Naive B cell (primary cell): ENCODE measurements at regions not wholly inside any gene's neighbourhood (a gene's known extent, or its start where the extent isn't known, plus 50 kb on each side); places are given as distances from the start of the nearest gene placed in this dataset.

ENCODE experiments used
- ATAC-seq, 2 donors: fragments of 150-1000 bp; cut with Tn5 transposase; 2 replicates each; pipeline ENCODE4 v1.10.0; 2021; ENCODE audit warnings: low read depth in 2 of 2, mild to moderate bottlenecking in 2 of 2, moderate library complexity in 2 of 2
- DNase-seq: peaks from one replicate; pipeline ENCODE4 v3.0.0; 2022
- H3K27ac Mint-ChIP-seq, 6 donors: one replicate each; pipeline ENCODE4 v1.8.0; 2020 to 2022; ENCODE audit warnings: mild to moderate bottlenecking in 6 of 6, mixed read lengths in 6 of 6, moderate library complexity in 5 of 6, inconsistent platforms in 2 of 6
- H3K27me3 Mint-ChIP-seq, 3 donors: one replicate each; pipeline ENCODE4 v1.8.0; 2021 to 2022; ENCODE audit warnings: mixed read lengths in 3 of 3, mild to moderate bottlenecking in 1 of 3
- H3K36me3 Mint-ChIP-seq, 2 donors: one replicate each; pipeline ENCODE4 v1.8.0; 2020 to 2022; ENCODE audit warnings: mixed read lengths in 2 of 2, inconsistent platforms in 1 of 2, mild to moderate bottlenecking in 1 of 2
- H3K4me1 Mint-ChIP-seq, 3 donors: one replicate each; pipeline ENCODE4 v1.8.0; 2020 to 2022; ENCODE audit warnings: mixed read lengths in 3 of 3, inconsistent platforms in 1 of 3, mild to moderate bottlenecking in 1 of 3, moderate library complexity in 1 of 3
- H3K4me3 Mint-ChIP-seq, 8 donors: one replicate each; pipeline ENCODE4 v1.8.0; 2020 to 2022; ENCODE audit warnings: mild to moderate bottlenecking in 8 of 8, mixed read lengths in 8 of 8, moderate library complexity in 8 of 8, inconsistent platforms in 2 of 8
- H3K9me3 Mint-ChIP-seq, 7 donors: one replicate each; pipeline ENCODE4 v1.8.0; 2020 to 2022; ENCODE audit warnings: mixed read lengths in 7 of 7, mild to moderate bottlenecking in 5 of 7, inconsistent platforms in 2 of 7, moderate library complexity in 1 of 7

DNA sequence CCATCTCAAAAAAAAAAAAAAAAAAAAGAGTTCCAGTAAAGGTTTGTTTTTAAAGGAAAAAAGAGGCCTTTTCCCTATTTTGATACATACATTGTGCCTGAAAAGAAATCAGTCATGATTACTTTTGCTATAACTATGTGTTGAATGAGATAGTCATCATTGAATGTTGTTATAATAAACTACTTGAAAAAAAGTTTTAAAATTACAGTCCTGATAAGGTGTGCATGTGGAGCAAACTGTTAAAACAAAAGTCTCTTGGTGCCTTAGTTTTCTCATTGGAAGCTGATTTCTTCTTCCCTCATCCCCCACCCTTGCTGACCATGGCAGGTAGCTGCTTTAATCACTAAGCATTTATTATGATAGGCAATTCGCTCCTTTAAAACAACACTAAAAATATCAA lies 172.3 kb upstream of the TBCA start:
- Mint-ChIP-seq H3K9me3 (peaks cover 0 to 3% (median 0%) of the 10 kb centered on the region in 7 donors), H3K4me3 (no peak overlapping the region), H3K36me3 (no peaks in the 10 kb centered on the region), H3K4me1 (no peaks in the 10 kb centered on the region), H3K27ac (no peak overlapping the region), H3K27me3 (peaks cover 29 to 35% (median 33%) of the 10 kb centered on the region in 3 donors)
- DNase-seq, result no peak
- no peak for ATAC-seq

DNA sequence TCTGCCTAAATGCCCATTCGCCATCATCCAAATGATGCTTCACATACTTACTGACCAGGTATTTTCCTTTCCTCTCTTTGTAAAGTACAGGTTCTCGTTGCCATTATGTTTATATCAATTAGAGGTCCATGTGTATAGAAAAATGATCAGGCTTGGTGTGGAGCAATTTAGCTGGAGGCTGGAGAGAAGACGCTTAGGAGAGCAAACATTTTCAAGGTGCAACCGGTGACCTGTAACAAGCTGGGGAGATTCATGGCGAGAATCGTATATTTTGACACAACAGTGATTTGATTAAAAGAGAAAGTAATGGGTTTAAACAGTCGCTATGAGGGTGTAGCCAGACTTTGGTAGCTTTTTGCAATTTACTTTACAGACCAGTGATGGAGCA lies 170.9 kb upstream of the TBCA start:
- Mint-ChIP-seq H3K27me3 (peaks cover 26 to 41% (median 35%) of the 10 kb centered on the region in 3 donors), H3K36me3 (peaks cover 0 to 2% of the 10 kb centered on the region in 2 donors), H3K4me1 (no peaks in the 10 kb centered on the region), H3K27ac (no peak overlapping the region), H3K9me3 (peaks cover 0 to 4% (median 0%) of the 10 kb centered on the region in 7 donors), H3K4me3 (no peak overlapping the region)
- DNase-seq (no peak), ATAC-seq (no peak)

DNA sequence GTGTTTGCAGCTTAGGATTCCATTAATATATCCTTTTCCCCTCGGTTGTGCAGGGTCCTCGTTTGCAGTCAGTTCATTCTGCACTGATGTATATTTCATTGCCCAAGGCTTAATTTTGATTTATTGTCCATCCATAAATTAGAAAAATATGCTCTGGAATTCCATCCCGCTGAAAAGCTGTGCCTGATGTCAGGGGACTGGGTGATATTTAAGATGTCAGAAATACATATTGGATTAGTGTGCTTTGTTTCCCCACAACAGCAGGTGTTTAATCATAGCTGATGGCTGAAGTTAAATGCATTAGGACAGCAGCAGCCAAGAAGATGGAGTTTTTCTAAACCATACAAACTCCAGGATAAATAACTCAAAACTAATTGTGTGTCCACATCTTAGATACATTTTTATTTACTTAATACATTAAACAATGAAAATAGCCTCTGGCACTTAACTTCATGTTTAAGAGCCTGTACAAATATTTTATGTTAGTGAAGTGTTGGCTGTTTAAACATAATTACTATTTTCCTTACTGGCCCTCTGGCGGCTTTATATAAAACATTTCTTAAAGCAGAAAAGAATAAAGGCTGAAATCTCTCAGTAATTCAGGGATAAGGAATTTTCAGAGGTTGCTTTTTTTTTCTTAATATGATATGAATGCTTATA lies 170.4 kb upstream of the TBCA start:
- Mint-ChIP-seq H3K36me3 (peaks cover 3 to 5% of the 10 kb centered on the region in 2 donors), H3K27me3 (peaks cover 29 to 45% (median 40%) of the 10 kb centered on the region in 3 donors), H3K27ac (no peak overlapping the region), H3K4me1 (no peaks in the 10 kb centered on the region), H3K4me3 (no peak overlapping the region), H3K9me3 (peaks cover 0 to 8% (median 2%) of the 10 kb centered on the region in 7 donors)
- DNase-seq, result no peak
- no peak for ATAC-seq

DNA sequence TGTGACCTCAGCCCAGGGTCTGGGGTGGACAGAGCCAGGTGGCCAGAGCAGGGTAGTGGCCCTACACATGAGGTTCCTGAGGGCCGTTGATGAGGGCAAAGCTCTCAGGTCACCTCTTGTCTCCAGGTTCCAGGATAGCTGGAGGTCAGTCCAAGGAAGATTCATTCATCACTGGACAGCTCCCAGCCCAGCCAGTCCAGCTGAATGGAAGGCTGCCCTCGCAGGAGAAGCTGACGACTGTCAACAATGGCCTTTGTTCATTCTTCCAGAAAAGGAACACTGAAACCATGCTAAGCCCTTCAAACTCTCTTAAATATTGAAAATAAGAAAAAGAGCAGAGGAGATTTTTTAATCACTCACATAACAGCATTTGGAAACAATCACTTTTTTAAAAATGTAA lies 169.7 kb upstream of the TBCA start:
- DNase-seq (no peak), ATAC-seq (no peak)
- Mint-ChIP-seq H3K27me3 (peaks cover 27 to 50% (median 46%) of the 10 kb centered on the region in 3 donors), H3K9me3 (peaks cover 0 to 11% (median 4%) of the 10 kb centered on the region in 7 donors), H3K4me1 (no peaks in the 10 kb centered on the region), H3K27ac (no peak overlapping the region), H3K36me3 (peaks cover 5 to 8% of the 10 kb centered on the region in 2 donors), H3K4me3 (no peak overlapping the region)

DNA sequence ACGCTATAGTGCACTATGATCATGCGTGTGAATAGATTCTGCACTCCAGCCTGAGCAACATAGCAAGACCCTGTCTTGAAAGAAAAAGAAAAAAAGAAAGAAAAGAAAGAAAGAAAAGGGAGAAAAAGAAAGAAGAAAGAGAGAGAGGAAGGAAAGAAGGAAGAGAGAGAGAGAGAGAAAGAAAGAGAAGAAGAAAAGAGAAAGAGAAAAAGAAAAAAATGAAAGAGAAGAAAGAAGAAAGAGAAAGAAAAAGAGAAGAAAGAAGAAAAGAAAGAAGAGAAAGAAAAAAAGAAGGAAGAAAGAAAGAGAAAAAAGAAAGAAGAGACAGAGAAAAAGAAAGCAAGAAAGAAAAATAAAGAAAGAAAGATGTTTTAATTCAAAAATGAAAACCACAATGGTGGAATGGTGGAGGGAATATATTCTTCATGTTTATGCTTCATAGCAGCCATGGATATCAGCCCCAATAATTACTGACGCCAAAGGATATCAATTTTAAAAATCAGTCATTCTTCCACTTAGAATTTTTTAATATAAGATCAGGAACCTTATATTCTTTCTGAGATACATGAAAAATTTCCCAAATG lies 168.7 kb upstream of the TBCA start:
- H3K4me1 Mint-ChIP-seq, result no peaks in the 10 kb centered on the region
- ATAC-seq, result no peak
- H3K27ac Mint-ChIP-seq, result peak overlapping the region in 1 of 6 donors; percentile 24
- DNase-seq, result no peak
- no peak overlapping the region for H3K4me3 Mint-ChIP-seq
- H3K9me3 Mint-ChIP-seq, result peaks cover 0 to 11% (median 4%) of the 10 kb centered on the region in 7 donors
- H3K36me3 Mint-ChIP-seq, result peaks cover 5 to 8% of the 10 kb centered on the region in 2 donors
- H3K27me3 Mint-ChIP-seq, result peaks cover 24 to 50% (median 49%) of the 10 kb centered on the region in 3 donors

DNA sequence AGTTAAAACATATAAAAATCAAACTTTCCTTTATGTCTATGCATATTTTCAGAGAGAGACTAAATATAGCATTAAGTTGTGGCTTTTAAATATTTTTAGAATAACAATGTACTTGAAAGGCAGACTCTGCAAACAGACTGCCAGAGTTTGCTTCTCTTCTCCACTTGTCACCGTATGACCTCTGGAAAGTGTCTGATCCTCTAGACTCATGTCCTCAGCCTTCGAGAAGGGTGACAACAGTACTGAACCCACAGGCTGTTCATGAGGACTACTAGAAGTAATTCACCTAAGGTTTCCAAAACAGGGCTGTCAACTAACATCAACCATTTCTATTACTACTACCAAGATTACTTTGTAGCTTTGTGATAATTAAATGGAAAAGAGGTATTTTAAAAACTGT lies 167.7 kb upstream of the TBCA start:
- H3K27me3 Mint-ChIP-seq, result peaks cover 21 to 40% (median 39%) of the 10 kb centered on the region in 3 donors
- no peaks in the 10 kb centered on the region for H3K4me1 Mint-ChIP-seq
- peaks cover 0 to 11% (median 4%) of the 10 kb centered on the region in 7 donors for H3K9me3 Mint-ChIP-seq
- no peak for ATAC-seq
- no peak for DNase-seq
- H3K27ac Mint-ChIP-seq, result no peak overlapping the region
- peaks cover 5 to 8% of the 10 kb centered on the region in 2 donors for H3K36me3 Mint-ChIP-seq
- H3K4me3 Mint-ChIP-seq, result no peak overlapping the region

DNA sequence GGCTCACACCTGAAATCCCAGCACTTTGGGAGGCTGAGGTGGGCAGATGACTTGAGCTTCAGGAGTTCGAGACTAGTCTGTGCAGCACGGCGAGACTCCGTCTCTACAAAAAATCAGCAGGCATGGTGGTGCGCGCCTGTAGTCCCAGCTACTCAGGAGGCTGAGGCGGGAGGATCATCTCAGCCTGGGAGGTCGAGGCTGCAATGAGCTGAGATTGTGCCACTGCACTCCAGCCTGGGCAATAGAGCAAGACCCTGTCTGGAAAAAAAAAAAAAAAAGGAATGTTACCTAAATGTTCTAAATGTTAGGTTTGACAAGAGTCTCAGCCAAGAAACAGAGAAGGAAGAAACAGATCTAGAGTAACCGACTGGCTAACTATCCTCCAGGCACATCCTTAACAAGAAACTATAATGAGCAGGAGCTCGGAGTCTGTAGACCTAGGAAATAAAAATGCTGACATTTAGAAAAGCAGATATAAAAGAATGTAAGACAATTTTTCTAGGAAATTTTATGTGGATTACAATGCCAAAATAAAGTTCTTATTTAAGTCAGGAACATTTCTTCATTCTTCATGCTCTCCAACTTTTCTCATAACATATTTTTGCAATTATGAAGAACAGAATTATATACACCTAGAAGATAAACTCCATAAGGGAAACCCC lies 166.6 kb upstream of the TBCA start:
- Mint-ChIP-seq H3K36me3 (peaks cover 5 to 8% of the 10 kb centered on the region in 2 donors), H3K4me1 (peaks cover 4 to 9% (median 7%) of the 10 kb centered on the region in 3 donors), H3K4me3 (no peak overlapping the region), H3K27ac (peak overlapping the region in 1 of 6 donors; percentile 16), H3K27me3 (peaks cover 21 to 39% (median 39%) of the 10 kb centered on the region in 3 donors), H3K9me3 (peaks cover 0 to 11% (median 4%) of the 10 kb centered on the region in 7 donors)
- ATAC-seq (no peak), DNase-seq (no peak)

DNA sequence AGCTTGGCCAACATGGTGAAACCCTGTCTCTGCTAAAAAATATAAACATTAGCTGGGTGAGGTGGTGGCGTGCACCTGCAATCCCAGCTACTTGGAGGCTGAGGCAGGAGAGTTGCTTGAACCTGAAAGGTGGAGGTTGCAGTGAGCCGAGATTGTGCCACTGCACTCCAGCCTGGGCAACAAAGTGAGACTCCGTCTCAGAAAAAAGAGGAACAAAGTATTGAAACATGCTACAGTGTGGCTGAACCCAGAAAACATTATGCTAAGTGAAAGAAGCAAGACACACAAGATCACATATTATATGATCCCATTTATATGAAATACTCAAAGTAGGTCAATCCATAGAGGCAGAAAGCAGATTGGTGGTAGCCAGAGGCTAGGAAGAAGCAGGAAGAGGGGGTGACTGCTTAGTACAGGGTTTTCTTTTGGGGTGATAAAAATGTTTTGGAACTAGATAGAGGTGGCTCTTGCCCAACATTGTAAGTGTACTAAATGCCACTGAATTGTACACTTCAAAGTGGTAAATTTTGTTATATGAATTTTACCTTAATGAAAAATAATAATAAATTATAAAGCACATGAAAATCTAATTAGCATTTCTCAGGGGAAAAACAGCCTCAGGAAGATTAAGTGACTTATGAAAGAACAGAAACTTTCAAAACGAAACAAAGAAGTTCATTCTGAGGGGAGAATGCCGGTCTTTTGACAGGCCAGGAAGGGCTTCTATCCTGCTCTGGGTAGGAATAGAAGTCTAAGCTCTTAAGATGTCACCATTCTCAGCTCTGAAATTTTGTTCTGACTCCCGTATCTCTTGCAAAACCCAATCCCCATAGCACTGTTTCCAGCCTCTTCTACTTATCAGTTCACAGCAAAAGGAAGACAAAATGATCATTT lies 161.1 kb upstream of the TBCA start:
- peak; percentile 20 for DNase-seq
- Mint-ChIP-seq H3K4me1 (peaks cover 17 to 30% (median 22%) of the 10 kb centered on the region in 3 donors), H3K9me3 (peaks cover 0 to 10% (median 4%) of the 10 kb centered on the region in 7 donors), H3K4me3 (peak overlapping the region; percentile 26 to 85 (median 68)), H3K27me3 (peaks cover 11 to 27% (median 20%) of the 10 kb centered on the region in 3 donors), H3K27ac (peak overlapping the region; percentile 21 to 72 (median 66)), H3K36me3 (peaks cover 5 to 8% of the 10 kb centered on the region in 2 donors)
- ATAC-seq, result peak; percentile 74 to 79

DNA sequence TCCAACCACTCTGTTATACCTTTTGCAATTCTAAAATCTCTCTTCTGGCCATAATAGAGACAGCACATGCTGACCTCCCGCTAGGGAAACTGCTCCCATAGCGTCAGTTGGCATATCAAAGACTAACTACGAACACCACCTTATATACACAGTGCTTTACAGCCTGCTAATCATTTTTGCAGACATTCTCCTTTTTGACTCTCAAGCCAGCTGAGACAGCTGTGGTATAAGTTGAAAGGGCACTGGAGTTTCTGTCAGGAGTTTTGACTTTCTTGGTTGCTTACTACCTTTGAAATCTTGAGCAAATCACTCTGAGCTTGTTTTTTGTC lies 160.2 kb upstream of the TBCA start:
- Mint-ChIP-seq H3K36me3 (peaks cover 0 to 2% of the 10 kb centered on the region in 2 donors), H3K27ac (peak overlapping the region in 4 of 6 donors; percentile 2 to 84 (median 28)), H3K4me1 (peaks cover 17 to 30% (median 22%) of the 10 kb centered on the region in 3 donors), H3K9me3 (peaks cover 0 to 5% (median 3%) of the 10 kb centered on the region in 7 donors), H3K27me3 (peaks cover 12 to 19% (median 17%) of the 10 kb centered on the region in 3 donors), H3K4me3 (no peak overlapping the region)
- ATAC-seq (peak in 1 of 2 donors; percentile 2), DNase-seq (no peak)

DNA sequence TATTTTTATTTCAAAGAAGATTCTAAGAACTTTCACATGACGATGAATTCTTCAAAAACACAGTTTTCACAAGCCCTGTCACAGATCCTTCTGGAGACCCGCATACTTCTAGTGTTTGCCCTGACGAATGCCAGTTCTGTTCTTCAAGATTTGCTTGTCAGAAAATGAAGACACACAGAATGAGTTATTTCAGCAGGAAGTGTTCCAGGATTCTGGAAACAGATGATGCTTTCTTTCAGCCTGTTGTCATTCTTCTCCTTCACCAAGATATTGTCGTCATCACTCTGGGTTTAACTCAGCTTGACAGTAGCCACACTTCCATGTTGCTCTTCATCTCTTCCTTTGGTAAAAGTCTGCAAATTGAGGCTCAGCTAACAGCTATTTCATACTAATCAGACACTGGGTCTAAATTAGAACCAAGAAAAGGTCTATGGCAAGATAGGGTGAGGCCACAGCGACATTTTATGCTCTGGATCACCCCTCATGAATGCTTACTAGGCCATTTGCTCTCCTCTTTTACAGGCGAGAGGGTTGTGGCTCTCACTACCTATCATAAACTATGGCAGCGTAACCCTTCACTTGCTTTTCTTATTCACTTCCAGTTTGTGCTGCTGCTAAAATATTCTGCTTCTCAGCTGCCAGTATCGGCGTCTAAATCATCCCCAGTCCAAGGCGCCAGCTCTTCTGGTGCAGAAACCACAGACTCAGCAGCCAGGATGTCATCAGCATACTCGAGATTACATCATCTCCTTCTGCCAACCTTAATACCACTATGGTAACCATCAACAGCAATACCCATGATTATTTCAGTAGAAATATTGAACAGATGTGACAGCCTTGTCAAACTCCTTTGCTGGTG lies 159.6 kb upstream of the TBCA start:
- DNase-seq, result peak; percentile 25
- peak overlapping the region; percentile 5 to 84 (median 44) for H3K27ac Mint-ChIP-seq
- H3K9me3 Mint-ChIP-seq, result peaks cover 0 to 4% (median 2%) of the 10 kb centered on the region in 7 donors

DNA sequence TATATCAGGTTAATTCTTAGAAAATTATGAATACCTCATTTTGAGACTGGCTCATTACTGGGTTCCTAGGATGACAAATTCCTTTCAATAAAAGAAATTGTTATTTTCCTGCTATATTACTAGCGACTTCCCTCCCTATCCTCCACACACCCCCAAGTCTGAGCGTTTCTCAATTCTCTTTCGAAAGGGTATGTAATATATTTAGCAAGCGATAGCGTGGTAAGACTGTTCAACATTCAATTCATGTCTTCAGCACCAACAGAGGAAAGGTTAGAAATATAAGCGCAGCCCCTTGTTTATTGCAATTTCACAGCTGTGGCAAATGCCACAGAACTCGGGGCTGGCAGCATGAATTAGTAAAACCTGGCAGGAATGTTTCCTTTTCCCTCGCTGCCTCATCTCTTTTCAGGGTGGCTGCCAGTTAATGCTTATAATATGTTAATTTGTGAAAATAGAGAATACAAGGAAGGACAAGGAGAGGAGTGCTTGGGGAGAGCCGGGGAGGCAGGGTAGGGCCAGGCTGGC lies 152.7 kb upstream of the TBCA start:
- peaks cover 32 to 51% (median 40%) of the 10 kb centered on the region in 3 donors for H3K27me3 Mint-ChIP-seq
- no peak overlapping the region for H3K27ac Mint-ChIP-seq
- H3K4me3 Mint-ChIP-seq, result no peak overlapping the region
- H3K4me1 Mint-ChIP-seq, result no peaks in the 10 kb centered on the region
- H3K36me3 Mint-ChIP-seq, result peaks cover 0 to 9% of the 10 kb centered on the region in 2 donors
- ATAC-seq (no peak), DNase-seq (no peak)
- peaks cover 0 to 18% (median 7%) of the 10 kb centered on the region in 7 donors for H3K9me3 Mint-ChIP-seq

More for the DNA sequence above, 159.6 kb upstream of the TBCA start:
- ATAC-seq, result peak; percentile 75 to 82
- Mint-ChIP-seq H3K36me3 (no peaks in the 10 kb centered on the region), H3K27me3 (peaks cover 11 to 14% (median 13%) of the 10 kb centered on the region in 3 donors), H3K4me1 (peaks cover 17 to 30% (median 22%) of the 10 kb centered on the region in 3 donors), H3K4me3 (no peak overlapping the region)

DNA sequence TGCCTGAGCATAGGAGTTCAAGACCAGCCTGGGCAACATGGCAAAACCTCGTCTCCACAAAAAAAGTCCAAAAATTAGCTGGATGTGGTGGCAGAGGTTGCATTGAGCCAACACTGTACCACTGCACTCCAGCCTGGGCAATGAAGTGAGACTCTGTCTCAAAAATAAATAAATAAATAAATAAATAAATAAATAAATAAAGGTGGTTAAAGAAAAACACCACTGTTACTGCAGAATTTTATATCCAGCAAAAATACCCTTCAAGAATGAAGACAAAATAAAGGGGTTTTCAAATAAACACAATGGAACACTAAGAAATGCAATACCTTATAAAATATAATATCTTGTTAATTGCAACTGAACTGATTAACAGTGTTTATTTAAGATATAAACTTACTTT lies 150.2 kb upstream of the TBCA start:
- DNase-seq, result no peak
- peaks cover 0 to 18% (median 7%) of the 10 kb centered on the region in 7 donors for H3K9me3 Mint-ChIP-seq
- H3K36me3 Mint-ChIP-seq, result peaks cover 0 to 9% of the 10 kb centered on the region in 2 donors
- H3K27ac Mint-ChIP-seq, result no peak overlapping the region
- H3K4me3 Mint-ChIP-seq, result no peak overlapping the region
- peaks cover 23 to 49% (median 39%) of the 10 kb centered on the region in 3 donors for H3K27me3 Mint-ChIP-seq
- ATAC-seq, result no peak
- no peaks in the 10 kb centered on the region for H3K4me1 Mint-ChIP-seq
